CD4-positive, alpha-beta T cell treated with Interleukin-2 at 100 ng/mL for 4 hours (primary cell): ENCODE measurements at regions not wholly inside any gene's neighbourhood (a gene's known extent, or its start where the extent isn't known, plus 50 kb on each side); places are given as distances from the start of the nearest gene placed in this dataset.

Experiments used
- DNase-seq: peaks from one replicate; pipeline ENCODE4 v3.0.0-alpha.2; 2020; ENCODE audit warnings: low spot score

DNA sequence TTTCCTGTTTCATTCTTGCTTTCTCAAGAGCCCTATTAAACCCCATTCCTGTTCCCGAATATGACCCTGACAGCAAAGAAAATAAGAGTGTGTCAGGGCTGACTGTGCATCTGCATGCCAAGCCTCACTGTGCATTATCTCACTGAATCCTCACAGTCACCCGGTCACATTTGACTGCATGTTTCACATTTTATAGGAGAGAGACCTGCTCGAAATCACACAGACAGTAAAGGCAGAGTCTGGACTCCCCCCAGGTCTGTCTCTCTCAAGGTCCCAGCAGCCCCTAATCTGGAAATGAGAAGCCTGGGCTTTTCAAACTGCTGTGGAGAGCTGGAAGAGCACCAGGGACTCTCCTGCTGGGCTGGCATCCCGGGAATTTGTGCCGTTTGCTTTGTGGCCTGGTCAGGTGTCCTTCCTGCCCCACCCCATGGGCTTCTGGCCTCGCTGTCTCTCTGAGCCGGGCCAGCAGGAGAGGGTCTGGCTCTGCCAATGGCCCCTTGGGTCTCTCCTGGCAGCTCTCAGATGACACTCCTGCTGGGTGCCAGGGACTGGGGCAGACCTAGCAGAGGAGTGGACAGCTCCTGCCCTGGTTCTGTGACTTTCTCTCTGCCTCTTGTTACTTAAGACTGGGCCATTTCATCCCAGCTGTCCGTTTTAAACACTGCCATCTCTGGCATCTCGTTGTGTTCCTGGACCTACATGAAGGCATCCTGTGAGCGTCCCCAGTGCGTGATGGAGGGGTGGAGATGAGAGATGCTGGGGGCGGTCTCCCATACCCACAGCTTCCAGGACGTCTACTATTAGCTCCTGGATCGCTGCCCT is 173.6 kb downstream of the ARHGAP12 start:
- DNase-seq: no peak

DNA sequence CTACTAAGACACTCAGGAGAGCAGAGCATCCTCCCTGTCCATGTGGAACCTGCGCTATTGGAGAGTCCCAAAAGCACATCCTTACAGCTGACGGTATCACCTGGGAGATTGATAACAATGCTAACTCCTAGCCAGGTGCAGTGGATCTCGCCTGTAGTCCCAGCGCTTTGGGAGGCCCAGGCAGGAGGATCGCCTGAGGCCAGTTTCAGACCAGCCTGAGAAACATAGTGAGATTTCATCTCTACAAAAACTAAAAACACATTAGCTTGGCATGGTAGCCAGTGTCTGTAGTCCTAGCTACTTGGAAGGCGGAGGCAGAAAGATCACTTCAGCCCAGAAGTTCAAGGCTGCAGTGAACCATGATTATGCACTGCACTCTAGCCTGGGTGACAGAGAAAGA is 174.9 kb downstream of the ARHGAP12 start:
- DNase-seq: no peak

DNA sequence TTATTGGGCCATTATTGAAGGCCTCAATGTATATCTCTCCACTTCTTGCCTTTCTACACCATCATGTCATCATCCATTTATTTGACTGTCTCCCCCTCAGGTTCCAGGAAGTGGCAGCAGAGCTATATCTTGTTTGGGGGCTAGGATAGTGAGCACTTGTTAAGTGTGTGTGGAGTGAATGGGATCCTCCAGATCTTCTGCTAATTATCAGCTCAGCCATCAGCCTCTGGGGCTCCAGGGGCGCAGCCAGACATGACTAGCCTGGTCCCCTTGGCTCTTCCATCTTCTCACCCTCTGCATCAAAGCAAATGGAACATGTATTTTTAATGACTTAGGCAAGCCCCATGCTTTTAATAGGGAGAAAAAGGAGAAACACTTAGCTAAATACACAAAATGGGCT is 176.5 kb downstream of the ARHGAP12 start:
- no peak for DNase-seq

DNA sequence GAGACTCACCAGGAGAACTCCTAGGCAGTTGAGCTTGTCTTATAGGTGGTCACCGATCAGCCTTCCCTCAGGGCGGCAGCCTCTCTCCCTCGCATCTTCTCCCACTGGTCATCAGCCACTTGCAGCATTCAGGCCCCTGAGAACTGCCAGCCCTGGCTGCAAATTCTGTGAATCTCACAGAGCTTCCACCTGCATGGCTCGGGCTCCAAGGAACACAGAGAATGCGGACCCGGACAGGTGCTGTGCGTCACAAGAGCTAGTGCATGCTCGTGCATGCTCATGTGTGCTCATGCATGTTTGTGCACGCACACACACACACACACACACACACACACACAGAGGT is 176.9 kb downstream of the ARHGAP12 start:
- DNase-seq: no peak

DNA sequence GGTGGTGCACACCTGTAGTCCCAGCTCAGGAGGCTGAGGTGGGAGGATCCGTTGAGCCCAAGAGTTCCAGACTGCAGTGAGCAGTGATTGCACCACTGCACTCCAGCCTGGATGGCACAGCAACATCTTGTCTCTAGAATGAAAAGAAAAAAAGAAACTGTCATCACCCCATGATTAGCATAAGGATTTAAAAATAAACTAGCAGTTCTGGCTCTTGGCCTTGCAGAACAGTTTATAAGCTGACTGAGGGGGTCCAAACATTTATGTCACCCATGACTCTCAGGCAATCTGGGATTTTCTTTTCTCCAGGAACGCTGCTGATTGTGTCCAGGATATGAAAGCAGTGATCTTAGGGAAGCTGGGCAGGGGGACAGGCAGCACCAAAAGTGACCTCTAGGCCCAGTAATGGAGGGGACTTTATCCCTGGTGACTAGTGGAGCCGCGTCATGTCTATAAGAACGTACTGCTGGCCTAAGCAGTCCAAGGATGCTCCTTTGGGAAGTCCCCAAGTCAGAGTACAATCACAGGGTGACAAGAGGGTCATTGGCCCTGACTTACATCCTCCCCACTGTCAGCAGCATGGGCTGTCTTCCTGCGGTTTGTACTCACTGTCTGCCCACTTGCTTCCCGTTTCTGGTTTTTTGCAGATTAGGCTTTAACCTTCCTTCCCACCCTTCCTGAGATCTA is 177.4 kb downstream of the ARHGAP12 start:
- no peak for DNase-seq

DNA sequence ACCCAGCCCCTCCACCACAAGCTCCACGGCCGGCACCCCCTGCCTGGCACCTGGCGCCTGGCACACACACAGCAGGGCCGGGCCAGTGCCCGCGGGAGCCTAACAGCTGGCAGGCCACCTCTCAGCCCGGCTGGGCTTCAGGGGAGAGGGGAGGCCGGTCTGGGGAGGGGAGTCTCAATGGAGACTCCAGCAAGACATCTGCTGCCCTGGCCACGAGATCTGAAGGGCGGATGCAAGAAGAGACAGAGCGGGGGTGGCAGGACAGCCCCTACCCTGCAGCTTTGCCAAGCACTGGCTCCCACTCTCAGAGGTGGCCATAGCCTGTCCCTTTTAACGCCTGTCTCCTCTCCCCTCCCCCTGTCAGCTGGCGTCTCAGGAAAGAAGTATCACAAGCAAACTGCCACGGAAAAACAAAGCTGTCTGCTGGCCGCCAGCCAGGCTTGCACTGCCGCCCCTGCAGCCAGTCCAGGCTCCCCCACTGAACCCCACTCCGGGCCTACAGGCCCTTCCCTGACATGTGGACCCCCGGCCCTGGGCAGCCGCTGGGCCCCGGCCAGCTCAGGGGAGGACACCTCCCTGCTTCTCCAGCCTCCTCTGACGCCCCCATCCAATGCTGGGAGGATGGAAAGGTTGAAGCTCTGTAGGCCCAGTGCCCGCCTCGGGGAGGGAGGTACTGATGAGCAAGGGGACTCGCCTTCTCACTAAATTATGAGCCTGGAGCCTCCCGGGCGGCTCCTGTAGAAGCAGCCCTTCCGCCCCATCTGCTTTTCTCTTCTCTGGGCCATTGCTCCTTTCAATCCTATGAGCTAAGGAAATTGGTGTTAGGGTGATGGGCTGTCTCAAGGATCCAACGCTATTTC is 178.4 kb downstream of the ARHGAP12 start:
- DNase-seq: no peak

DNA sequence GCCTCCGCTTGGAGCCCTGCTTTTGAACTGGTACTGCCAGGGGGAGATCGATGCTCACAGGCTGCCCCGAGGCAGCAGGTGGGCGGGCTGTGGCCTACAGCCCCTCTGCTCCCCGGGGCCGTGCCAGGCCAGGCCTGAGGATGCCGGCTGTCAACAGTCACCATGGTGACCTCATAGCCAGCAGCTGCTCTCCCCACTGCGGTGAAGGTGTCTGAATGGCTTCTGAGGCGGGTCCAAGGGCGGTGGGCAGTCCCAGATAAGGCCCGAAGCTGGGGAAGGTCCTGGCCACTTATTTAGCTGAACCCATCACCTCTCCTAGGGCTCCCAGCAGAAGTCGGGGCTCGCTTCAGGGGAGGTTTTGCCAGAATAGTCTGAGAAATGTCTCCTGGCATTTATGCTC is 179.3 kb downstream of the ARHGAP12 start:
- no peak for DNase-seq

DNA sequence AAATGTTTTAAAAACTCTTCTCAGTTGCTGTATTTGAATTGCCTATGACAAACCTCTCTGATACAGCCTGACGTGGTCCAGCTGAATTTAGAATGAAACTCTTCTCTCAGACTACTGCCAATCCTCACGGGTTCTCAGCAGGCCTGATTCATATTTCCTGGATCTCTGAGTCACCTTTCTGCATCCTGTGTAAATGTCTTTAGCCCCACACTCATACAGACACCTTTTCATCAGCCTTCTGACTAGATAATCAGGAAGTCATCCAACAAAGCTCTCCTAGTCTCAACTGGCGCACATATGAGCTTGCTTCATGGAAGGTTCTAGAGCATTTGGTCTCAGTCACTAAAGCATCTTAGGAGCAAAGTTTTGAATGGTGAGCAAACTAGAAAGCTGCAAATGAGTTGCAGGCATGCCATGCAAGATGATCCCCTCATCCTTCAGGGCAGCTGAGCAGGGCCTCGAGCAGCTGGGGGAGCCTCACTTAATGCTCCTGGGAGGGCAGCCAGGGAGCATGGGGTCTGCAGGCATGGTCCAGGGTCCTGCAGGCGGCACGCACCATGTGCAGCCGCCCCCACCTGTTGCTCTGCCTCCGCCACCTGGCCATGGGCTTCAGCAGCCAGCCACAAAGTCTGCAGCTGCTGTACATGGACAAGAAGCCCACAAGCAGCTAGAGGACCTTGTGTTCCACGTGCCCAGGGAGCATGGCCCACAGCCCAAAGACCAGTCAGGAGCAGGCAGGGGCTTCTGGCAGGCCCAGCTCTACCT is 182.8 kb downstream of the ARHGAP12 start:
- DNase-seq: peak; percentile 74

DNA sequence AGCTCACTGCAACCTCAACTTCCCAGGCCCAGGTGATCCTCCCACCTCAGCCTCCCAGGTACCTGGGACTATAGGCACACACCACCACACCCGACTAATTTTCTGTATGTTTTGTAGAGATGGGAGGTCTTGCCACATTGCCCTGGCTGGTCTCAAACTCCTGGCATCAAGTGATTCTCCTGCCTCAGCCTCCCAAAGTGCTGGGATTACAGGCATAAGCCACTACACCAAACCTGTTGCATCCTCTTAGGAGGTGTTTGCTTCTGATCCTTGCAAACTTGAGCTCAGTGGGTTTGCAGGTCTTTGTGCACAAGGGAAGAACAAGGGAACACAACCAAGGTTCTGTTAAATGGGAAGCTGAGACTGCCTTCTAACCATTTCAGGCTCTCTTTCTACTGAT is 184.6 kb downstream of the ARHGAP12 start:
- no peak for DNase-seq

DNA sequence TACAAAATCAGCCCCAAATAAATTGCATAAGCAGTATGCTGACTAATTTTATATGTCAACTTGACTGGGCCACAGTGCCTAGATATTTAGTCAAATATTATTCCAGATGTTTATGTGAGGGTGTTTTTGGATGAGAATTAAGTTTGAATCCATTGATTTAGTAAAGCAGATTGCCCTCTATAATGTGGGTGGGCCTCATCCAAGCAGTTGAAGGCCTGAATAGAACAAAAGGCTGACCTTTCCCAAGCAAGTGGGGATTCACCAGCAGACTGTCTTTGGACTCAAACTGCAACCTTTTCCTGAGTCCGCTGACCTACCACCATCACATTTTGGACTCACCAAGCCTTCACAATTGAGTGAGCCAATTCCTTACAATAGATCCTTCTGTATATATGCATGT is 186.4 kb downstream of the ARHGAP12 start:
- DNase-seq: no peak

DNA sequence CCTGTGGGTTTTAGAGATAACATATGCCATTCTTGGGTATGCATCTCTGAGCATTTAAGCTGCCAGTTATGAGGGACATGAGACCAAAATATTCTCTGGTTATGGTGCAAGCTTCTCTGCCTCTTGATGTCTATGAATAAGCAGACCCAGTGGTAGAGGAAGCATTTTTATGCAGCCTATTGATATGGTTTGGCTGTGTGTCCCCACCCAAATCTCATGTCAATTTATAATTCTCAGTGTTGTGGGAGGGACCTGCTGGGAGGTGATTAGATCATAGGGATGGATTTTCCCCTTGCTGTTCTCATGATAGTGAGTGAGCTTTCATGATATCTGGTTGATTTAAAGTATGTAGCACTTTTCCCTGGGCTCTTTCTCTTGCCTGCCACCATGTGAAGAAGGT is 187.2 kb downstream of the ARHGAP12 start:
- DNase-seq: no peak

DNA sequence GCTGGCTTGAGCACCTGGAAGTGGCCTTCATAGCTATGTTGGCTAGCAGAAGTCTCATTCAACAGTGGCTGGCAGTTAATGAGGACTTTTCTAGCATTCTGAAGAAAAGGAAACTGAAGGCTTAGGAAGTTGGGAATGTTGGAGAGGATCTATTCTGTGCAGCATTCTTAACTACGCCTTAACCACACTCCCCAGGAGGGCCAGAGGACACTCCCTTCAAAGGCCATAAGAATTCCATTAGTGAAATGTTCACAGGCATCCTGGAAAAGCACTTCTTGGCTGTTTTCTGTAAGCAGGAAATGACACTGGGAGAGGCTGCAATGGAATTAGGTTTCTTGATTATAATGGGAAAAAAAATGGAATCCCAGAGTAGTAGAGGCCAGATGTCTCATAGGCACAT is 188.9 kb downstream of the ARHGAP12 start:
- no peak for DNase-seq

DNA sequence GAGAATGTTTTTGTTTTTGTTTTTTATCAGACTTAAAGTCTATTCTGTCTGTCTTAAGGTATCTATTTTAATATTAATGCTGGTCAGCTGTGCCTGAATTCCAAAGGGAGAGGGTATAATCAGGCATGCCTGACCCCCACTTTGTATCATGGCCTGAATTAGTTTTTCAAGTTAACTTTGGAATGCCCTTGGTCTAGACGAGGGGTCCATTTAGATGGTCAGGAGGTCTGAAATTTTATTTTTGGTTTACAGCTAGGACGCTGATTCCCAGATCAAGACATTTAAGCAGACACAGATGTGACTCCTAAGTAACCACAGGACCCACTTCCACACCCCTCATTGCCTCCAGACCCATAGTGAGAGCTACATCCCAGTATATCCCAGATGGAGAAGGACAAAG is 189.5 kb downstream of the ARHGAP12 start:
- no peak for DNase-seq

DNA sequence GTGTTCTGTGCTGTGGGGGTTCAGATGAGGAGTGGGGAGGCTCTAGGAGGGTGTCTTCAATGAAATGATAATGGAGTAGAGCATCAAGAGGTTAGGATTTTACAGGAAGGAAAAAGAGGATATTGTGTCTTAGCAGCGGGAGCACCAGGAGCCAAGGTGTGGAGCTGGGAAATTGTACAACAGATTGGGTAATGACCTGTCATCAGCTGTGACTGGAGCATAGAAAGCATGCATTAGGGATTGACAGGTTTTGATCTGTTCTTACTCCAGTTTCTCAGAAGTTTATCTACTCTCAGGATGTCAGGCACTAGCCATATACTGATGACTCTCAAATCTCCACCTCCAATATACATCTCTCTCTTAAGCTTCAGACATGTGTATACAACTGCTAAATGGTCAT is 196.9 kb downstream of the ARHGAP12 start:
- DNase-seq: no peak

DNA sequence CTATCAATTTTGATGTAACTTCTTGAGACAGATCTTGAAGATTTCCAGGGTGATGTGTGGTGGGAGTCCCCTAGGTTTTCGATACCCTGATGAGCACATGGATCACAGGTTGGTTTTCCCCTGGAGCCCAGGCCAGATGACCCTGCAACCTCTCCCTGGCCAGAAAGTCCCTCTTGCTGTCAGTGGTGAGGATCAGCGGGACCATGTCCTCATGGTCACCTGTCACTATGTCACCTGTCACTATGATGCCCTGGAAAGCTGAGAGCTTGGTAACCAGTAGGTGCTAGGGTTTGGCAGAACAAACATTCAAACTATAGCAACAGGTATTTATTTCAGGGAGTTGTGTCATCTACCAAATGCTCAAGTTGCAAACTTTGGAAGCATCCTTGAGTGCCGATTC is 197.9 kb downstream of the ARHGAP12 start:
- no peak for DNase-seq

DNA sequence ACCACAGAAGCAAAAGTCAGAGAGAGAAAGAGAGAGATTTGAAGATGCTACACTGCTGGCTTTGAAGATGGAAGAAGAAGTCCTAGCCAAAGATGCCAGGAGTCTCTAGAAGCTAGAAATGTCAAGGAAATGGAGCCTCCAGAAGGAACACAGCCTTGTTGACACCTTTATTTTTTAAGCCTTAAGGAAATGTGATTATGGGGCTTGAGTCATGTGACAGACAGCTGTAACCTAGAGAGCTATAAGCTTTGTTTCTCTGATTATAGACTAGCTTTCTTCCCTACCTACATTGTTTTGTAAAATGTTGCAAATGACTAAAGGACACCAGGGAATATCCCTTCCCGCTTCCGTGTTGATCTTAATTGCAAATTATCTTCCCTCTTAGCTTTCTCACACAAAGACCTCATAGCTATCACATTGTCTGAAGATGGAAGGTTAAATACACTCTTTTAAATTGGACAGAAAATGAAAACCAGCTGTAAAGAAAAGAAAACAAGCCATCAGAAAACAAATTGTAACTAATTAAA is 199.9 kb downstream of the ARHGAP12 start:
- no peak for DNase-seq

DNA sequence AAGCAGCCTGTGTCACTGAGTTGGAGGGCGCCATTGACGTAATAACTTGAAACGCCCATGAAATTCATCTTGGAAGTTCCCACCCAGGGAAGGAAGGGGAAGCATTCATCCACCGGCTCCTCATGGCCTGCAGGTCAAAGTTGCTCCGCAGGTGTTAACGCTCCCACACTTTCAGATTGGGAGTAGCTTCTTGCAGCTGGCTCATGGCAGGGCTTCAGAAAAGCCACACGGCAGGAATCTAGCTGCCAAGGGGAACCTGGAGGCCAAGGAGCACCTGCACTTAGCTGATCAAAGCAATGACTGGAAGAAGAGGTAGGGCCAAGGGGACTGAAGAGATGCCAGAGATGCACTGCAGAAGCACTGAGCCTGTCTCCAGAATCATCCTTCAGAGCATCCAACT is 203.2 kb downstream of the ARHGAP12 start:
- DNase-seq: no peak

DNA sequence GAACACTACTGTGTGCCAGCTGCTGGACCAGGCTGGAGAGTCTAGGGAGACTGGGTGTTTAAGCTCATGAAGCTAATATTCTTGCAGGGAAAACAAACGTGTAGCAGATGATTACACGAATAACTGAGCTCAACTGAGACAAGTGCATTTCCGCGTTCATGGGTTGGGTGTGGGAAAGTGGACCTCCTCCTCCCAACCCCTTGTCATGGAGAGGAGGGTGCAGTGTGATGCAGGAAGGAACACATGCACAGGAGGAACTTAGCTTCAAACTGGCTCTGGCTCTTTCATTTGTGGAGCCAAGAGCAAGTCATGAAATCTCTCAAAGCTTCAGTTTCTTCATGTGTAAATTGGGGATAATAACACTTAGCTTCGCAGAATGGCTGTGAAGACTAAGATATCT is 204.3 kb downstream of the ARHGAP12 start:
- DNase-seq: no peak

DNA sequence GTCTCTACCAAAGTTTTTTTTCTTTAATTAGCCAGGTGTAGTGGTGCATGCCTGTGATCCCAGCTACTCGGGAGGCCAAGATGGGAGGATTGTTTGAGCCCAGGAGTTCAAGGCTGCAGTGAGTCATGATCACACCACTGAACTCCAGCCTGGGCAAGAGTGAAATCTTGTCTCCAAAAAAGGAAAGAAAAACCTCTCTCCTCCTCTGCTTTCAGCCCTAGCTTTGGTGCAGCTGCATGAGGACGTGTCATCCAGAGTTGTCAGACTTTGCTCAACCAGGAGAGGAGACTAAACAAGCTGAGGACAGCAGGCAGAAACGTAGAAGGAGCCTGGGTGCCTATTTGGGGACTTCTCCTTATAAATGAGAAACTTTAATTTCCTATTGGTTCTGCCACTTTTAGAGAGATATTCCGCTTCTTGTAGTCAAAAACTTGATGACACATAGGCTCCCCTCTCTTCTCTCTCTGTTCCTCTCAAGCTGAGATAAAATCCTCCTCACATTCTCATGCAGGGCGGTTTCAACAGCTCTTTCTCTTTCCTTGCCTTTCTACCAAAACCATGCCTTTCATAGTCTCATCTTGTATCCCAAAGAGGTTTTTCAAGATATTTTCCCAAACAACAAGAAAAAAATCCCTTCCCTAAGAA is 205.4 kb downstream of the ARHGAP12 start:
- DNase-seq: no peak

DNA sequence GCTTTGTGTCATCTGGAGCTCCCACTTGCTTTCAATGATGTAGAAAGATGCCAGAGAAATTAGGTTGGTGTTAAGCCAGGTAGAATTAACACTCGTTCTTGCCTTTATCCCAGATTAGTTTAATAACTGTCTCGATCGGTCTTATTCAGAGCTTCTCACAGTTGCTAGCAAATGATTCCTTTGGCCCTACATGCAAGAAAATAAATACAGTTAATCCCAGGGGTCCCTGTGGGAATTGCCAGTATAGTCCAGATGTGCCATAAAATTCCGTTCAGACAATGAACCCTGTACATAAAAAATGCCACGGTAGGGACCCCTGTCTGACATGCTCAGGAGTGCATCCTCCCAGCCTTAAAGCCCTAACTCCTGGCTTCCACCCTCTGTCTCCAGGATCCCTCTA is 207.5 kb downstream of the ARHGAP12 start:
- DNase-seq: no peak

DNA sequence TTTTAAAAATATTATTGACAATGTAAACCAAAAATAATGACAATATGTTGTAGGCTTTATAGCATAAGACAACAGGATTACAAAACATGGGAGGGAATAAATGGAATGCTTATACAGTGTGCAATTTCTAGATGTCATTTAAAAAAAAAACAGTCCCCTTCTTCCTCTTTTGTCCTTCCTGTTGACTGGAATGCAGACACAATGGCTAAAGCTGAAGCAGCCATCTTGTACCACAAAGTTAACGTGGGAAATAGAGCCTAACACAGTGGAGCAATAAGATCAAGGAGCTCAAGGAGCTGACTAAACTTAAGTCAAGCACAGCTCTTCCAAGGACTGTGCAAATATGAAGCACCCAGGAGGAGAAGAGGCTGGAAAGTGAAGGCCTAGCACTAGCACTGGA is 208.1 kb downstream of the ARHGAP12 start:
- no peak for DNase-seq
